ENCODE measurements at regions not wholly inside any gene's neighbourhood (a gene's known extent, or its start where the extent isn't known, plus 50 kb on each side); places are given as distances from the start of the nearest gene placed in this dataset.

DNA sequence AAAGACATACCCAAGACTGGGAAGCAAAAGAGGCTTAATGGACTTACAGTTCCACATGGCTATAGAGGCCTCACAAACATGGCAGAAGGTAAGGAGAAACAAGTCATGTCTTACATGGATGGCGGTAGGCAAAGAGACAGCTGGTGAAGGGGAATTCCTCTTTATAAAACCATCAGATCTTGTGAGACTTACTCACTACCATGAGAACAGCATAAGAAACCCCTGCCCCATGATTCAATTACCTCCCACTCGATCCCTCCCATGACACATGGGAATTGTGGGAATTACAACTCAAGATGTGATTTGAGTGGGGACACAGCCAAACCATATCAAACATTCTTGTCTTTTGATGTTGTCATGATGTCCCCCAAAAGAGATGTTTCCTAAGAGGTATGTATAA lies 103.3 kb downstream of the DUSP10 start:
- DNase-seq, result no peak

- no peak for DNase-seq
Measured at GRCh38 chr1:221641811-221642210, 100.1 kb downstream of the DUSP10 start.

DNA sequence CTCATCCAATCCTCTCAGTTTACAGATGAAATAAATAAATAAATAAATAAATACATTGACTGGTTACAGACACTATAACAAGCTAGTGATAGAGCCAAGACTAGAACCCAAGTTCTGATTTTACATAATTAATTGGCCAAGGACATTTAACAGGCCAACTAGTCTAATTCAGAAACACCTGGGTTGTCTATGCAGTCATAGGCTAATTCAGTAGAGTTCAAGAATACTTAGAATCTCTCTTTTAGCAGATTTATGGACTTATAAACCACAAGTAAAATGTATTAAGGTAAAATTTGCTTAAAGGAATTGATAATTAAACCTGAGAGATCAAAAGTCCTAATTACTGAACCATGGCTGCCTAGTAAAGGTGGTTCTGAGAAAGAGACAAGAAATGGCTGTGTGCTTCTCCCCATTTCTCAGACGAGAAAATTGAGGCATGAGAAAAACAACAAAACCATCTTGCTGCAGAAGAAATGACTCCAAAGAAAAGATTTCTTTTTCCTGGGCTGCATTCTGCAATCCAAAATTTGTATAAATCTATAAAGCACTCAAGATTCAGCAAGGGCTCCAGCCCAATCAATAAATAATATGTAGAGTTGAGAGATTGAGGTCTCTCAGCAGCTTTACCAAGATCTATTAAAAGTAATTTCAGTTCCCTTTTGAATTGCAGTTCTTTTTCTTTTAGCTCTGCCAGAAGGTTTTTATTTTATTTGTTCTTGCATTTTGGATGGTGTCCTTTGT lies 98.3 kb downstream of the DUSP10 start:
- DNase-seq, result no peak

DNA sequence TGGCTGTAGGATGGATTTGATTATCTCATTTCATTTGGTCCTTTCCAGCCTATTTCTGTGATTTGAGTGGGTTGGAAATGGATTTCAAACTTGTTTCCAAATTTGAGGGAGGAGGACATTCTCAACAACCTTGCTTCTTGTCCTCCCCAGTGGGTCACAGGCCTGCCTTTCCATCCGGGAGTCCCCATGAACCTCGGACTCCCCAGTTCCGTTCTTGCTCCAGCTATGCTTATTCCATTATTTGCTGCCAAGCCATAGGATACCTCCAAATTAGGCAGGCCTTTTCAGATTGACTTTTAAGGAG lies 97.8 kb downstream of the DUSP10 start:
- DNase-seq, result no peak

DNA sequence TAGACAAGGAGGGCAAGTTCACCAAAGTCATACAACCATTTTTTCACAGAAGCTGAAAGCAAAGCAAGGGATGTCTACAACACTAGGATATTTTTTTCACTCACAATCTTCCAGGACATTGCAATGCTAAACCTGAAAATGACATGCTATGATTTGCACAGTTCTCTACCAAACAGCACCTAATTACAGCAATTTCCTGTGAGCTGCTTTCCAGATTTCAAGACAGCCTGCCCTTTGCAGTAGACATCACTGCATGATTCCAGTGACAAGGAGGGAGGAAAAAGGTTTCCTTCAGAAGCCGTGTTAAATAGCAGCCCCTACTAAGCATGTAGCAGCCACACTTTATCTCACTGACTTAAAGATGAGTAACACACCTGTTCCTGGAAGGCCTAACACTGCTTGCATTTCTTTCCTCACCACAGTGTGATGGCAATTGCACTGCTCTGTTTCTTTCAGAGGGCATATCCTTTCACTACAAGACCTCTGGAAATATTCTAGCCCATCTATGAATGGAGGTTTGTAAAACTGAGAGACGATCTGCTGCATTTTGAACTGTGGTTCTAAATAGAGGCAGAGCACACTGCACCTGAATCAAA lies 97.1 kb downstream of the DUSP10 start:
- no peak for DNase-seq

DNA sequence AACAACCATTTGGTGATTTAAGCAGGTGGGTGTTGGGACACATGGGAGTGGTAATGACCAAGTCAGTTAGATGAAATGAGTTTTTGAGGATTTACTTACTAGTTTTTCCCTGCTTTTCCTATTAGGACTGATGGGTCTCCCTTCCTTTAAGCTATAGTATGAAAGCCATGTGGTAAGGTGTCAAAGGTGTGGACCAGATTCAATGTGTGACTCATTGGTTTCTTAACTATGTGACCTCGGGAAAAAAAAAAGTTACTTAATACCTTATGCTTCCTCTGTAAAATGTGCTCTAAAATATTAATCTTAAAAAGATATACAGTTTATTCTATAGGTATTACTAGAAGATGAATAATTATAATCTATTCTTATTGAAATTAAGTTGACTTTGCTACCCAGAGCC lies 93.7 kb downstream of the DUSP10 start:
- DNase-seq, result no peak

Measured in hematopoietic multipotent progenitor cell treated with erythropoietin and hydrocortisone succinate and interleukin-3 and kit ligand, for 8 days (in vitro differentiated cells).